ENCODE measurements at regions not wholly inside any gene's neighbourhood (a gene's known extent, or its start where the extent isn't known, plus 50 kb on each side); places are given as distances from the start of the nearest gene placed in this dataset.

GRCh38 chr2:162974771-162975170 lies 136.2 kb upstream of the KCNH7 start:
- no peak for FAIRE-seq
- H3K79me2 ChIP-seq (ENCODE audit: control insufficient read depth, insufficient read depth, low read length) = no peaks in the 10 kb centered on the region
- H3K27me3 ChIP-seq (ENCODE audit: control insufficient read depth in 2 of 2, insufficient read depth in 2 of 2, low read length in 2 of 2) = no peaks in the 10 kb centered on the region
- H3K9me1 ChIP-seq (ENCODE audit: control insufficient read depth, insufficient read depth, low read length) = no peaks in the 10 kb centered on the region
- no peak overlapping the region for H3K4me3 ChIP-seq
- H3K9ac ChIP-seq (ENCODE audit: insufficient read depth in 1 of 2, low read depth in 2 of 2, low read length in 2 of 2) = no peak overlapping the region
- intact Hi-C loops (cut with micrococcal nuclease) = no loop called here
- H3K27ac ChIP-seq (ENCODE audit: extremely low read depth, low read depth, low read length) = no peak overlapping the region
- no peaks in the 10 kb centered on the region for H4K20me1 ChIP-seq (replicated peaks; ENCODE audit: control insufficient read depth, insufficient read depth, low read length)
- in situ Hi-C loops (cut with MboI) = no loop called here
- H3K4me2 ChIP-seq (ENCODE audit: insufficient read depth, low read length) = no peak overlapping the region
- no peak for ATAC-seq
- H2AFZ ChIP-seq (ENCODE audit: low read depth, low read length) = no peak overlapping the region
- ChIA-PET POLR2A (no interaction called here), CTCF (ENCODE audit: low intra/inter-chr PET ratio) (no interaction called here)
- H3K9me3 ChIP-seq (replicated peaks; ENCODE audit: control insufficient read depth, insufficient read depth, low read depth, low read length) = no peaks in the 10 kb centered on the region; the same call in 1 of the 2 replicates
- no peaks in the 10 kb centered on the region for H3K36me3 ChIP-seq (ENCODE audit: control insufficient read depth, insufficient read depth, low read length)
- 0% methylated on average over 2 of the region's 2 CpGs for WGBS (ENCODE audit: insufficient coverage, low coverage, missing lambda C conversion rate)
- no peak for TF ChIP-seq DMBX1 (CRISPR knock-in tag; IDR thresholded peaks at IDR 0.05; ENCODE audit: borderline replicate concordance)
- TF ChIP-seq ZNF347 (CRISPR knock-in tag; IDR thresholded peaks at IDR 0.05; ENCODE audit: low read depth) = no peak
- TF ChIP-seq GATA2 (CRISPR knock-in tag; IDR thresholded peaks at IDR 0.05) = no peak
- TF ChIP-seq TSC22D4 (tag; IDR thresholded peaks at IDR 0.05) = no peak
- TF ChIP-seq EP300 (IDR thresholded peaks at IDR 0.05; ENCODE audit: low read length) = no peak
- TF ChIP-seq ZNF146 (CRISPR knock-in tag; IDR thresholded peaks at IDR 0.05; ENCODE audit: unreplicated experiment) = no peak
- no peak for TF ChIP-seq ZNF518B (CRISPR knock-in tag; IDR thresholded peaks at IDR 0.05)
- no peak for TF ChIP-seq U2AF1 (optimal IDR thresholded peaks at IDR 0.05; ENCODE audit: low read depth, low read length)
- no peak for TF ChIP-seq TBP (optimal IDR thresholded peaks at IDR 0.05; ENCODE audit: low read depth, low read length)
- TF ChIP-seq ZBTB34 (CRISPR knock-in tag; IDR thresholded peaks at IDR 0.05) = no peak
- no peak for TF ChIP-seq NFE2 (IDR thresholded peaks at IDR 0.05; ENCODE audit: low read depth)
- no peak for TF ChIP-seq RFX7 (CRISPR knock-in tag; IDR thresholded peaks at IDR 0.05)
- no peak for TF ChIP-seq ZNF695 (CRISPR knock-in tag; IDR thresholded peaks at IDR 0.05)
- no peak for TF ChIP-seq ZEB2 (IDR thresholded peaks at IDR 0.05)
- TF ChIP-seq CLOCK (CRISPR knock-in tag; IDR thresholded peaks at IDR 0.05; ENCODE audit: borderline replicate concordance) = no peak
- TF ChIP-seq NFRKB (IDR thresholded peaks at IDR 0.05; ENCODE audit: low read depth) = no peak
- H3K4me1 ChIP-seq (replicated peaks in 1 of 2; ENCODE audit: control insufficient read depth in 2 of 2, insufficient read depth in 2 of 2, low read length in 2 of 2) = no peaks in the 10 kb centered on the region
- BruUV-seq (replicated peaks) = no TSS peak
- DNase-seq (ENCODE audit: extremely low read depth in 1 of 4, low spot score in 3 of 4) = no peak
